ENCODE measurements at regions not wholly inside any gene's neighbourhood (a gene's known extent, or its start where the extent isn't known, plus 50 kb on each side); places are given as distances from the start of the nearest gene placed in this dataset.

DNA sequence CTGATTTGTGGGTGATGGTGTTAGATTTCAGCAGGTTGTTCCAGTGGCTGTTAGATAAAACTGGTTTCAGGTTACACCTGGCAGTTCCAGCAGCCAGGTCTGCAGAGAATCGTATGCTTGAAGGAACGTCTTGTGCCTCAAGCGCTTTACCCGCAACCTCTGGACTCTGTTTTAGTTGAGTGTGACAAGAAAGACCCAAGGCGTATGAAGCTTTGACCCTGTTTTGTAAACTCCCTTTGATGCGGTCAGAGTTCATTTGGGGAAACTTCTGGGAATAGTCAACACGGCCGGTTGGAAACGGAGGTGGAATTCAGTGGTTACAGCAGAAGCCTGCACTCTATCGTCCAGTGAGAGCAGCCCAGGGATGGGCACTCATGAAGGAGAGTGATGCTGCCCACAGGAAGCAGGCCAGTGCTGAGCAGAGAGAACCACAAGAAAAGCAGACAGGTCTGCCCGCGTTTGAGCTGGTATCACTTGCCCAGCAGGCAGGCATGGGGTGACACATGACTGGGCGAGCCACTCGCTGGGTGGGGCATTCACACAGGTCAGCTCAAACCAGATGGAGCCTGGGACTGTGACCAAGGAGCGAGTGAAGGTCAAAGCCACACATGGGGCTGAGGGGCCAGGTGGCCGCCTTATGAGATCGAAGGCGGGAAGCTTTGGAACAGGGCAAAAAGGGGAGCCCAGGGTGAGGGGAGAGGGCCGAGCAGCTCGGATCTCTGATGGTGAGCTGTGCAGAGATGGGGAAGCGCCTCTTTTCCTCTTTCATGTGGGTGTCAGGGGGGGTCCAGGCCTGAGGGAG is 99.6 kb upstream of the MBOAT2 start:
- TF ChIP-seq POLR2A (IDR thresholded peaks at IDR 0.05; ENCODE audit: low read depth) (no peak), POLR2AphosphoS5 (IDR thresholded peaks at IDR 0.05) (no peak)

Data from esophagus muscularis mucosa (tissue), 2 donors.